ENCODE measurements at regions not wholly inside any gene's neighbourhood (a gene's known extent, or its start where the extent isn't known, plus 50 kb on each side); places are given as distances from the start of the nearest gene placed in this dataset.
"Not testable (repeated sequence)": the region's sequence is repeated elsewhere in the genome, so short reads cannot be mapped to it uniquely, and the experiment has no call there.

DNA sequence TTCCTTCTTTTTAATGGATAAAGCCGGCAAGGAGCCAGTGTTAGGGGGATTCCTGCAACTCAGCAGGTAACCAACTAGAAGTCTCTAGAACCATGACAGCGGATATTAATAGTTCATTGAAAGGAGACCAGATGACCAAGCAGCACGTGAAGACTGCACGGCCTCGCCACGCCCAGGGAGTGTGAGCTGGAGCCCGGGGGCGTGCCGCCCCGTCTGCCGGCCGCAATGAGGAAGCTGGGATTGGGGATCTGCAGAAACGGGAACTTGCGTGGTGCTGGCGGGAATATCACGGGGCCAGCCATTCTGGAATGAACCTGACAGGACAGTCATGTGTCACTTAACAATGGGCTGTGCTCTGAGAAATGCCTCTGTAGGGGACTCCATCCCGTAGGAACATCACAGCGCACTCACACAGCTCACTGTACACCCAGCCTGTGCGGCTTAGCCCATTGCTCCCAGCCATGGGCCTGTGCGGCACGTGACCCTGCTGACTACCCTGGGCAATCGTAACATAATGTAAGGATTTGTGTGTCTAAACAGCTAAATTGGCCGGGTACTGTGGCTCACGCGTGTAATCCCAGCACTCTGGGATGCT, 4092.8 kb upstream of the TPTE start:
- not testable (repeated sequence) for H3K4me1 ChIP-seq (ENCODE audit: control insufficient read depth, insufficient read depth, low read depth, low read length); H3K23ac ChIP-seq (ENCODE audit: low read length in 2 of 2); H3K4me3 ChIP-seq (ENCODE audit: insufficient read depth in 1 of 2, low read depth in 1 of 2, low read length in 2 of 2); DNase-seq; H3K9me3 ChIP-seq (ENCODE audit: control insufficient read depth, low read length); H2AK5ac ChIP-seq (ENCODE audit: low read length, severe bottlenecking); H3K4me2 ChIP-seq (ENCODE audit: low read length, poor library complexity, severe bottlenecking); H3K27me3 ChIP-seq (ENCODE audit: control insufficient read depth in 1 of 2, insufficient read depth in 1 of 2, low read length in 2 of 2); H4K8ac ChIP-seq (ENCODE audit: low read length); H3K14ac ChIP-seq (ENCODE audit: low read length in 2 of 2); H4K91ac ChIP-seq (ENCODE audit: low read length); H3K79me1 ChIP-seq (replicated peaks; ENCODE audit: low read length, poor library complexity, severe bottlenecking); H2BK15ac ChIP-seq (ENCODE audit: low read depth, poor library complexity, severe bottlenecking); H3K9ac ChIP-seq (ENCODE audit: low read length); H2BK120ac ChIP-seq (ENCODE audit: low read depth, low read length); H2BK12ac ChIP-seq (ENCODE audit: low read length in 2 of 2); H3K18ac ChIP-seq (ENCODE audit: low read depth in 1 of 2, low read length in 2 of 2); H2BK5ac ChIP-seq (ENCODE audit: low read depth, low read length, poor library complexity, severe bottlenecking); H3K36me3 ChIP-seq (ENCODE audit: control insufficient read depth in 1 of 2, insufficient read depth in 2 of 2, low read depth in 1 of 2, low read length in 2 of 2); H3K4ac ChIP-seq (ENCODE audit: low read depth in 1 of 2, low read length in 2 of 2); H2AFZ ChIP-seq (ENCODE audit: low read depth, low read length); H3K27ac ChIP-seq (ENCODE audit: low read length, poor library complexity, severe bottlenecking)
- no CpG with 5 or more reads among the region's 25 CpGs for WGBS

DNA sequence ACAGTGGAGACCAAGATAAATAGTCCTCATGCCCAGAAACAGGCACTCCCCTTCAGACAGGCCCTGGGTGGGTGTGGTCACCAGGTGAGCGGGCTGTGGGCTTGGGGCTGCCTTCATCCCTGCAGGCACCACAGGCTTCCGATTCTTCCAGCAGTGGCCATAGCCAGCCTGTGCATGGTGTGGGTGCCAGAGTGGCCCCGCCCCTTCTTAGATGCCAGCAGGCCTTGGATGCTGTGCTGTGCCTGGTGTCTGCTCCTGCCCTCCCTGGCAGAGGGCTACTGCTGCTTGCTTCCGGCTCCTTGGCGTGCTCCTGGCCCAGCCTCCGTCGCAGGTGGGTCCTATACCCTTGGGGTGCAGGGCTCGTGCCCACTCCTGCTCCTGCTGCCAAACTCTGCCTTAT, 4091.5 kb upstream of the TPTE start:
- not testable (repeated sequence) for H3K9me3 ChIP-seq (ENCODE audit: control insufficient read depth, low read length); H2AK5ac ChIP-seq (ENCODE audit: low read length, severe bottlenecking); H3K4me1 ChIP-seq (ENCODE audit: control insufficient read depth, insufficient read depth, low read depth, low read length); H2AFZ ChIP-seq (ENCODE audit: low read depth, low read length); H3K4me2 ChIP-seq (ENCODE audit: low read length, poor library complexity, severe bottlenecking); H2BK12ac ChIP-seq (ENCODE audit: low read length in 2 of 2); DNase-seq; H3K18ac ChIP-seq (ENCODE audit: low read depth in 1 of 2, low read length in 2 of 2); H2BK15ac ChIP-seq (ENCODE audit: low read depth, poor library complexity, severe bottlenecking); H4K91ac ChIP-seq (ENCODE audit: low read length); H3K4ac ChIP-seq (ENCODE audit: low read depth in 1 of 2, low read length in 2 of 2); H3K23ac ChIP-seq (ENCODE audit: low read length in 2 of 2); H3K9ac ChIP-seq (ENCODE audit: low read length); H4K8ac ChIP-seq (ENCODE audit: low read length); H3K27ac ChIP-seq (ENCODE audit: low read length, poor library complexity, severe bottlenecking); H3K14ac ChIP-seq (ENCODE audit: low read length in 2 of 2); H3K4me3 ChIP-seq (ENCODE audit: insufficient read depth in 1 of 2, low read depth in 1 of 2, low read length in 2 of 2); H3K36me3 ChIP-seq (ENCODE audit: control insufficient read depth in 1 of 2, insufficient read depth in 2 of 2, low read depth in 1 of 2, low read length in 2 of 2); H3K27me3 ChIP-seq (ENCODE audit: control insufficient read depth in 1 of 2, insufficient read depth in 1 of 2, low read length in 2 of 2); H2BK120ac ChIP-seq (ENCODE audit: low read depth, low read length); H3K79me1 ChIP-seq (replicated peaks; ENCODE audit: low read length, poor library complexity, severe bottlenecking); H2BK5ac ChIP-seq (ENCODE audit: low read depth, low read length, poor library complexity, severe bottlenecking)
- WGBS, result no CpG with 5 or more reads among the region's 8 CpGs

DNA sequence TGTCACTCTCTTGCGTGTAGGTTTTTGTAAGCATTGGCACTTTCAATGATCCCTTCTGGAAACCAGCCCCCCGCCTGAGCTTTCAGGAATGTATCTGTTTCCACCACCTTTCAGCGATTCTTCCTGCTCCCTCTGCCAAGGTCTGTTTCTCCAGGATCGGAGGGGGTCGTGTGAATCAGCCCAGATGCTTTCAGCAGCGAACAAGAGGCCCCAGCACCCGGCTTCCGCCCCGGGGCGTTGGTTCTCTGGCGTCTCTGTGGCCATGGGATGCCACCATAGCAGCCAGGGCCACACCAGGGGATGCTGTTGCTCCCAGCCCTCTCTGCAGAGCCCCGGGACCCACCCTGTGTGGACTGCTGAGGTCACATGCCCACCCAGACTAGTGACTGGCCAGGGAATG, 4088.2 kb upstream of the TPTE start:
- not testable (repeated sequence) for H2BK5ac ChIP-seq (ENCODE audit: low read depth, low read length, poor library complexity, severe bottlenecking); H3K4ac ChIP-seq (ENCODE audit: low read depth in 1 of 2, low read length in 2 of 2); H4K91ac ChIP-seq (ENCODE audit: low read length); H3K27me3 ChIP-seq (ENCODE audit: control insufficient read depth in 1 of 2, insufficient read depth in 1 of 2, low read length in 2 of 2); H3K4me2 ChIP-seq (ENCODE audit: low read length, poor library complexity, severe bottlenecking); H3K4me1 ChIP-seq (ENCODE audit: control insufficient read depth, insufficient read depth, low read depth, low read length); H3K79me1 ChIP-seq (replicated peaks; ENCODE audit: low read length, poor library complexity, severe bottlenecking); H2BK120ac ChIP-seq (ENCODE audit: low read depth, low read length); H3K14ac ChIP-seq (ENCODE audit: low read length in 2 of 2); H3K9ac ChIP-seq (ENCODE audit: low read length); H4K8ac ChIP-seq (ENCODE audit: low read length); H3K4me3 ChIP-seq (ENCODE audit: insufficient read depth in 1 of 2, low read depth in 1 of 2, low read length in 2 of 2); H2AFZ ChIP-seq (ENCODE audit: low read depth, low read length); DNase-seq; H3K23ac ChIP-seq (ENCODE audit: low read length in 2 of 2); H3K18ac ChIP-seq (ENCODE audit: low read depth in 1 of 2, low read length in 2 of 2); H2AK5ac ChIP-seq (ENCODE audit: low read length, severe bottlenecking); H2BK15ac ChIP-seq (ENCODE audit: low read depth, poor library complexity, severe bottlenecking); H3K36me3 ChIP-seq (ENCODE audit: control insufficient read depth in 1 of 2, insufficient read depth in 2 of 2, low read depth in 1 of 2, low read length in 2 of 2); H2BK12ac ChIP-seq (ENCODE audit: low read length in 2 of 2); H3K9me3 ChIP-seq (ENCODE audit: control insufficient read depth, low read length); H3K27ac ChIP-seq (ENCODE audit: low read length, poor library complexity, severe bottlenecking)
- WGBS, result no CpG with 5 or more reads among the region's 12 CpGs

DNA sequence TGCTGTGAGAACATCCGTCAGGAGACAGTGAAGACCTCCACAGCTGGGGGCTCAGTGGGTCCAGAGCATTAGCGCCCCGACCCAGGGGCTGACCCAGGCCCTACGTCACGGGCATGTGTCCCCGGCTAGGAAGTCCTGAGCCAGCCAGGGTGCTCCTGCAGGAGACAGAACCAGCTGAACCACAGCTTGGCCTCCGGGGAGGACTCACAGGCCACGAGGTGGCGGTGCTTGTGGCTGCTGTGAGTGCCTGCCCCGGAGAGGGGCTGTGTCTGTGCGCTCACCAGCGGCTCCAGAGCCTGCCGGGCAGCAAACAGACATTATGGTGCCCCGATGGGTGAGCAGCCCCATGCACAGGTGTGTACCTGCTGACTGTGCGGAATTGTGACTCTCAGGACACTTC, 4085.2 kb upstream of the TPTE start:
- not testable (repeated sequence) for H3K18ac ChIP-seq (ENCODE audit: low read depth in 1 of 2, low read length in 2 of 2); H3K9ac ChIP-seq (ENCODE audit: low read length); H3K4ac ChIP-seq (ENCODE audit: low read depth in 1 of 2, low read length in 2 of 2); H3K79me1 ChIP-seq (replicated peaks; ENCODE audit: low read length, poor library complexity, severe bottlenecking); H3K27me3 ChIP-seq (ENCODE audit: control insufficient read depth in 1 of 2, insufficient read depth in 1 of 2, low read length in 2 of 2); H2AFZ ChIP-seq (ENCODE audit: low read depth, low read length); H4K8ac ChIP-seq (ENCODE audit: low read length); H3K27ac ChIP-seq (ENCODE audit: low read length, poor library complexity, severe bottlenecking); H2BK120ac ChIP-seq (ENCODE audit: low read depth, low read length); H2AK5ac ChIP-seq (ENCODE audit: low read length, severe bottlenecking); DNase-seq; H4K91ac ChIP-seq (ENCODE audit: low read length); H2BK15ac ChIP-seq (ENCODE audit: low read depth, poor library complexity, severe bottlenecking); H2BK5ac ChIP-seq (ENCODE audit: low read depth, low read length, poor library complexity, severe bottlenecking); H3K14ac ChIP-seq (ENCODE audit: low read length in 2 of 2); H3K36me3 ChIP-seq (ENCODE audit: control insufficient read depth in 1 of 2, insufficient read depth in 2 of 2, low read depth in 1 of 2, low read length in 2 of 2); H3K23ac ChIP-seq (ENCODE audit: low read length in 2 of 2); H2BK12ac ChIP-seq (ENCODE audit: low read length in 2 of 2); H3K9me3 ChIP-seq (ENCODE audit: control insufficient read depth, low read length); H3K4me1 ChIP-seq (ENCODE audit: control insufficient read depth, insufficient read depth, low read depth, low read length); H3K4me3 ChIP-seq (ENCODE audit: insufficient read depth in 1 of 2, low read depth in 1 of 2, low read length in 2 of 2); H3K4me2 ChIP-seq (ENCODE audit: low read length, poor library complexity, severe bottlenecking)
- 97% methylated on average over 5 of the region's 15 CpGs for WGBS

Data from mesenchymal stem cell (in vitro differentiated cells and primary cell).